Memory B cell (primary cell): ENCODE measurements at regions not wholly inside any gene's neighbourhood (a gene's known extent, or its start where the extent isn't known, plus 50 kb on each side); places are given as distances from the start of the nearest gene placed in this dataset.

Experiments used
- ATAC-seq: fragments of 150-1000 bp; cut with Tn5 transposase; 2 replicates; pipeline ENCODE4 v1.10.0; 2021; ENCODE audit warnings: low read depth, mild to moderate bottlenecking, moderate library complexity
- DNase-seq, 2 donors: peaks; one replicate each; pipeline ENCODE4 v3.0.0; 2022; ENCODE audit warnings: low spot score in 2 of 2
- H3K27ac Mint-ChIP-seq: one replicate; pipeline ENCODE4 v1.8.0; 2022; ENCODE audit warnings: mild to moderate bottlenecking, moderate library complexity, mixed read lengths
- H3K27me3 Mint-ChIP-seq: one replicate; pipeline ENCODE4 v1.8.0; 2022; ENCODE audit warnings: mixed read lengths
- H3K36me3 Mint-ChIP-seq: one replicate; pipeline ENCODE4 v1.8.0; 2022; ENCODE audit warnings: mild to moderate bottlenecking, mixed read lengths
- H3K4me1 Mint-ChIP-seq: one replicate; pipeline ENCODE4 v1.8.0; 2022; ENCODE audit warnings: mixed read lengths
- H3K4me3 Mint-ChIP-seq: one replicate; pipeline ENCODE4 v1.8.0; 2022; ENCODE audit warnings: mild to moderate bottlenecking, moderate library complexity, mixed read lengths
- H3K9me3 Mint-ChIP-seq: one replicate; pipeline ENCODE4 v1.8.0; 2022; ENCODE audit warnings: mixed read lengths

- Mint-ChIP-seq H3K27ac (peak overlapping the region; percentile 9), H3K4me3 (no peak overlapping the region), H3K4me1 (peaks cover 3% of the 10 kb centered on the region), H3K36me3 (no peaks in the 10 kb centered on the region), H3K27me3 (peaks cover 23% of the 10 kb centered on the region), H3K9me3 (no peaks in the 10 kb centered on the region)
- DNase-seq (no peak), ATAC-seq (no peak)
Measured at GRCh38 chr2:10501980-10502802, 54.1 kb upstream of the ODC1 start.

DNA sequence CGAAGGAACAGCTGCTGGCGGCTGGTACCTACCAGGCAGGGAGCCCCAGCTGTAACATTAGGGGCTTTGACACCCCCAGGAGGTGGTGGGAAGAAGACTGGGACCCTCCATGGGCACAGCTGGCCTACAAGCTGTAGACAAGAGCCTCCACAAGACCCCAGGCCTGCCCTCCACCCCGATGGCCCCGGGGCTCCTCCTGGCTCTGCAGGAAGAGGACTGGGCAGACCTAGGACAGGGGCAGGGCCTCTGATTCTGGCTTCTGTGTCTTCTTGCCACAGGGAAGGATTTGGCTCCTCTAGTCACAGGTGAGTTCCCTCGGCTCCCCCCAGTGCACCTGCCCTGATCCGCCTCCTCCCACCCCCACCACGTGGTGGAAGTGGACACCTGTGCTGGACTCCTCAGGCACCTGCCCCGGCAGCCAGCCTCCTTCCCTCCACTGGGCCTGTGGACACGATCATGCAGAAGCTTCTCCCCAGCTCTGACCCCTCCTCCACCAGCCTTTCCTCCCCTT, 53.4 kb upstream of the ODC1 start:
- Mint-ChIP-seq H3K27ac (no peak overlapping the region), H3K36me3 (no peaks in the 10 kb centered on the region), H3K4me1 (peaks cover 3% of the 10 kb centered on the region), H3K27me3 (peaks cover 25% of the 10 kb centered on the region), H3K9me3 (no peaks in the 10 kb centered on the region), H3K4me3 (no peak overlapping the region)
- DNase-seq: no peak
- ATAC-seq: no peak

- peaks cover 3% of the 10 kb centered on the region for H3K4me1 Mint-ChIP-seq
- no peaks in the 10 kb centered on the region for H3K9me3 Mint-ChIP-seq
- no peak overlapping the region for H3K27ac Mint-ChIP-seq
- DNase-seq (no peak), ATAC-seq (no peak)
- peaks cover 25% of the 10 kb centered on the region for H3K27me3 Mint-ChIP-seq
- H3K36me3 Mint-ChIP-seq: no peaks in the 10 kb centered on the region
- no peak overlapping the region for H3K4me3 Mint-ChIP-seq
Measured at GRCh38 chr2:10500601-10501361, 52.7 kb upstream of the ODC1 start.

DNA sequence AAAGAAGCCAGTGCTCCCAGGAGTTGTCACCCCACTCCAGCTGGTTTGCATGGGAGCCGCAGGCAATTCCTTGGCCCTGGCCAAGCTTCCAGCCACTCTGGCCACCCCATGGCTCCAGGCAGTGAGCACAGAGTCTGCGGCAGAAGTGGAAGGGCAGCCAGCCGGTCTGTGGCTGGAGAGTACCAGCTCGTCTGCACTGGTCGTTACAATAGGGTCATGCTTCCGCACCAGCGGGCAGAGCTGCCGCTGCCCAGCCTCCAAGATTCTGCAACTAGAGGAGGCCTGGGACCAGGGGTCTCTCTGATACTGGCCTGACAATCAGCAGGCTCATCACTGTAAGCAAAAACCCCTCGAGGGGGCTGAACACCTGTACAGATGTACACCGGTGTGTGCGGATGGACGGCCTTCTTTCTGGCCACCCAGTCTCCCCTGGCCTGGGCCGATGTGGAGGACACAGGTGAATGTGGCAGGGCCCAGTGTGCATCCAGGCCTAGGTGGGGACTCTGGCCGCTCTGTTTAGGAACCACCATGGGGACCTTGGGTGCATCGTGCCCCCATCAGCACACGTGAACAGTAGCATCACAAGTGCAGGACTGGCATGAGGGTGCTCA, 51.9 kb upstream of the ODC1 start:
- Mint-ChIP-seq H3K4me1 (peaks cover 4% of the 10 kb centered on the region), H3K36me3 (no peaks in the 10 kb centered on the region), H3K4me3 (no peak overlapping the region), H3K27me3 (peaks cover 25% of the 10 kb centered on the region), H3K9me3 (no peaks in the 10 kb centered on the region), H3K27ac (no peak overlapping the region)
- ATAC-seq: no peak
- no peak for DNase-seq

GRCh38 chr2:10499275-10499907, 51.3 kb upstream of the ODC1 start:
- no peaks in the 10 kb centered on the region for H3K9me3 Mint-ChIP-seq
- no peak overlapping the region for H3K27ac Mint-ChIP-seq
- H3K36me3 Mint-ChIP-seq: no peaks in the 10 kb centered on the region
- DNase-seq: no peak
- no peak overlapping the region for H3K4me3 Mint-ChIP-seq
- peaks cover 6% of the 10 kb centered on the region for H3K4me1 Mint-ChIP-seq
- peaks cover 27% of the 10 kb centered on the region for H3K27me3 Mint-ChIP-seq
- ATAC-seq: no peak

GRCh38 chr2:10498525-10499274, 50.6 kb upstream of the ODC1 start:
- H3K4me1 Mint-ChIP-seq: peaks cover 11% of the 10 kb centered on the region
- H3K9me3 Mint-ChIP-seq: no peaks in the 10 kb centered on the region
- ATAC-seq (no peak), DNase-seq (no peak)
- no peaks in the 10 kb centered on the region for H3K36me3 Mint-ChIP-seq
- H3K27ac Mint-ChIP-seq: no peak overlapping the region
- no peak overlapping the region for H3K4me3 Mint-ChIP-seq
- H3K27me3 Mint-ChIP-seq: peaks cover 27% of the 10 kb centered on the region
